T-helper 22 cell (primary cell): ENCODE measurements at regions not wholly inside any gene's neighbourhood (a gene's known extent, or its start where the extent isn't known, plus 50 kb on each side); places are given as distances from the start of the nearest gene placed in this dataset.
"Not testable (repeated sequence)": the region's sequence is repeated elsewhere in the genome, so short reads cannot be mapped to it uniquely, and the experiment has no call there.

ENCODE experiments used
- DNase-seq: peaks from one replicate; pipeline ENCODE4 v3.0.0-alpha.2; 2020; ENCODE audit warnings: low read depth

DNA sequence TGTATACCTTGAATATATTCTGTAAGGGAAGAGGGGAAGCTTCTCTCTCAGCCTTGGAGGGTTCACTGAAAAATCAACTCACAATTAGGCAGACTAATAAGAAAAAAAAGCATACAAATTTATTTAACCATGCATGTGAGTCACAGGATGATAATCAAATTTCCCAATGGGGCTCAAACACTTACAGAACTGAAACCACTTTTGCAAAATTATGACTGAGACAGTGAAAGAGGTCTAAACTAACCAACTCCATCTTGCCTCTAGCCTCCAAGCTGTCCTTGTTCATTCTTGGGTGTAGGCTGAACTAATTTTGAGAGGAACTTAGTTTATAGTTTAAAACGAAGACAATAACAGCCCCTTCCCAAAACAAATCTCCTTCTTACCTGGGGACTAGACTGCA lies 618.3 kb upstream of the AUTS2 start:
- no peak for DNase-seq

DNA sequence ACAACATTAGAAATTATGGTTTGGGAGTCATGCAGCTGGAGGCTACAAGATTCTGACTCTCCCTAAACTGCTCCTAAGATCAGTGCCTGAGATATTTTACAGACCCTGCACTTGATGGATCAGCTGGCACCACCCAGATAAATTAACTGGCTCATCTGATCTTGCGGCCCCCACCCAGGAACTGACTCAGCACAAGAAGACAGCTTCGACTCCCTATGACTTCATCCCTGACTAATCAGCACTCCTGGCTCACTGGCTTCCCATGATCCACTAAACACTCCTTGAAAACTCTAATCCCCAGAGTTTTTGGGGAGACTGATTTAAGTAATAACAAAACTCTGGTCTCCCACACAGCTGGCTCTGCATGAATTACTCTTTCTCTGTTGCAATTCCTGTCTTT lies 617.8 kb upstream of the AUTS2 start:
- DNase-seq, result not testable (repeated sequence)

DNA sequence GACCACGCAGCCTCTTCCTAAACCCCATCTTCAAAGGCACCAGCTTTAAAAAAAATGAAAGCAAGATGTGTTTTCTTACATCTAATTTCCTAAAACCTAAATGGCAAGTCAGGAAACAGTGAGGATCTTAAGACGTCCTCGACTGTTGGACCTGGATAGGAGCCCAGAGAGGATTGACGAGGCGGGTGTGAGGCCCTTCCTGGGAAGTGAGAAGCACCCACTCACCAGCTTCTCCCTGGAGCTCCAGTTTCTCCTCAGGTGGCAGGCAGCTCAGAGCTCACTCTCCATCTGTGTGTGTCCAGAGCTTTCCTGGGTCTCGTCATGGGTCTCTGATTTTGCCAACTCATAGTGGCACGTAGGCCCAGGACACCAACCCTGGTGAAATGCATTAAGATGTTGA lies 614.0 kb upstream of the AUTS2 start:
- no peak for DNase-seq

DNA sequence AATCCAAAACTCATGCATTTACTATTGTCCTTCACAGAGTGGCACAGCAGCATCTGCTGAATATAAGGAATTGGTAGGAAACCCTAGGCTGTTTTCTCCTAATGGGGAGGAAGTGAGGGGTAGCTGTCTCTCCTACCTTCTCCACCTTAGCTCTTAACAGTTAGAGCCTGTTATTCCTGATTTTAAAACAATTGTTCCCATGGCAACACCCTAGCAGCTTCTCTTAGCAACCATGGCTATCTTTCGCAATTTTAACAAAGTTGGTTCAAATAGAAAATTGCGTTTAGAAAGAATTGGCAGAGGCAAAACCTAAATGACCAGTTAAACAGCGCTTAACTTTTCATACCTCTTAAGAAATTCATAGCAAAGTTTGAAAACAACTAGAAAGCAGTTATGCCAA lies 603.4 kb upstream of the AUTS2 start:
- no peak for DNase-seq

DNA sequence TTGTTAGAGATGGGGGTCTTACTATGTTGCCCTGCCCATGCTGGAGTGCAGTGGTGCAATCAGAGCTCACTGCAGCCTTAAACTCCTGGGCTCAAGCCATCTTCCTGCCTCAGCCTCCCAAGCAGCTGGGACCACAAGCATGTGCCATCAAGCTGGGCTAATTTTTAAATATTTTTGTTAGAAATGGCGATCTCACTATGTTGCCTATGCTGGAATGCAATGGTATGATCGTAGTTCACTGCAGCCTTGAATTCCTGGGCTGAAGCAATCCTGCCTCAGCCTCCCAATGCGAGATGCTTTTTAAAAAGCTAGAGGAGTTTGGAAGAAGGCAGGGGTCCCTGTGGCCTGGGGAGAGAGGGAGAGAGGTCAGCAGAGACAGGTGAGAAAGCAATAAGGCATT lies 600.1 kb upstream of the AUTS2 start:
- DNase-seq, result no peak

DNA sequence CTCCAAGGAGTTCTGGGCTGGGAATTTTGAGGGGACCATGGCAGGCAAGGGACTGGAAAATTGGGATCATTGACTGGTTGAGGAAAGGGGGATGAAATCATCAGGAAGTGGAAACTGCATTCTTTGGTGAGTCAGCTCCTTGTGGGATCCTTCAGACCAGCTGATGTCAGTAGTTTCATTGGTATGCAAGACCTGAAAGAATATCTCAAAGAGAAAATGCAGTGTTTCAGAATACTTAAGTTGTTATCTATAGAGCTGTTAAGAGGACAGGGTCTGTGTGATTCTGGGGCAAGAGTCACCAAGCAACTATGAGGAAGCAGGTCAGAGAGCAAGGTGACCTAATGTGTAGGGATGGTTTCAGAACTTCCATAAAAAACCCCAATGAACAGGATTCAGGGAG lies 595.9 kb upstream of the AUTS2 start:
- no peak for DNase-seq

DNA sequence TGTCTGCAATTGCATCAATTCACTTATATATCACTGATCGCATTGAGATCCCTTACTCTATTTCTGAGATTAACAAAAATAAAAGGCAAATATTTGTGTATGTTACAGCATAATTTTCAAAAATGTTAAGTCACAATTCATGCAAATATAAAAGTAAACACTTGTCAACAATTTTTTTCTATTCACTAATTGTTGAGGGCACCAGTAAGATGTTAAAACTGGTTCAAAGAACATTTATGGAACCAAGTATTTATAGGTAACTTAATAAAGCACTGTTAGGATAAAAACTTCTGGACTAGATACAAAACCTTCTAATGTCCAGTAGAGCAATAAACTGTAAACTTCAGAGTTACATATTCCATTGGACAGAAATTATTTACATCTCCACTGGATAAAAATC lies 586.1 kb upstream of the AUTS2 start:
- no peak for DNase-seq

DNA sequence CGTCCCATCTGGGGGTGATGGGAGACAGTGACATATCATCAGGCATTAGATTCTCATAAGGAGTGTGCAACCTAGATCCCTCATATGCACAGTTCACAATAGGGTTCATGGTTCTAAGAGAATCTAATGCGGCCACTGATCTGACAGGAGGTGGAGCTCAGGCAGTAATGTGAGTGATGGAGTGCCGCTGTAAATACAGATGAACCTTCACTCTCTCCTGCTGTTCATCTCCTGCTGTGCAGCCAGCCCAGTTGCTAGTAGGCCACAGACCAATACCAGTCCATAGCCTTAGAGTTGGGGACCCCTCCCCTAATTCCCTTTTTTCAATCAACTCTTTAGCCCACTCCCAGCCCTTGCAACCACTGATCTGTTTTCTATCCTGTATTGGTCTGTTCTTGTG lies 581.1 kb upstream of the AUTS2 start:
- DNase-seq, result no peak

DNA sequence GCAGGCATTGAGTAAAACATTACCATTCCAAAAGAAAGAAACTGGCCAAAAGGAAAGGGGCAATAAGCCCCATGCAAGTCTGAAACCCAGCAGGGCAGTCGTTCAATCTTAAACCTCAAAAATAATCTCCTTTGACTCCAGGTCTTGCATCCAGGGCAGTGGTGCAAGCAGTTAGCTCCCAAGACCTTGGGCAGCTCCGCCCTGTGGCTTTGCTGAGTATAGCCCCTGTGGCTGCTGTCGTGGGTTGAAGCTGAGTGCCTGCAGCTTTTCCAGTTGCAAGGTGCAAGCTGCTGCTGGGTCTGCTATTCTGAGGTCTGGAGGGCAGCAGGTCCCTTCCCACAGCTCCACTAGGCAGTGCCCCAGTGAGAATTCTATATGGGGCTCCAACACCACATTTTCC lies 580.1 kb upstream of the AUTS2 start:
- no peak for DNase-seq

DNA sequence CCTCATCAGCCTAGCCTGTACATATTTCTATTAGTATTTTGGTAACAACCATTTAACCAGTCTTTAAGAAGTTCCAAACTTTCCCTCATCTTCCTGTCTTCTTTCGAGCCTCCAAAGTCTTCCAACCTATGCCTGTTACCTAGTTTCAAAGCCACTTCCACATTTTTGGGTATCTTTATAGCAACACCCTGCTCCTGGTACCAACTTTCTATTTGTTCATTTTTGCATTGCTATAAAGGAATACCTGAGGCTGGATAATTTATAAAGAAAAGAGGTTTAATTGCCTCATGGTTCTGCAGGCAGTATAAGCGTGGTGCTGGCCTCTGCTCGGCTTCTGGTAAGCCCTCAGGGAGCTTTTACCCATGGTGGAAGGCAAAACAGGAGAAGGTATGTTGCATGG lies 578.8 kb upstream of the AUTS2 start:
- DNase-seq, result no peak

DNA sequence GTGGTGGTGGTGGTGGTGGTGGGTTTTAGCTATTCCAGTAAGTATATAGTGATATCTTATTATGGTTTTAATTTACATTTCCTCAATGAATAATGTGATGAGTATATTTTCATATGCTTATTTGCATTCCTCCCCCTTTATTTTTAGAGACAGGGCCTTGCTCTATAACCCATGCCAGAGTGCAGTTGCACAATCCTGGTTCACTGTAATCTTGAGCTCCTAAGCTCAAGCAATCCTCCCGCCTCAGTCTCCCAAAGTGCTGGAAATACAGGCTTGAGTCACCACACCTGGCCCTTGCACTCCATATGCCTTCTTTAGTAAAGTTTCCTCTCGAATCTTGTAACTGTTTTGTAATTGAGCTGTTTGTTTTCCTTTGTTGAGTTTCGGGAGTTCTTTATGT lies 577.7 kb upstream of the AUTS2 start:
- no peak for DNase-seq

DNA sequence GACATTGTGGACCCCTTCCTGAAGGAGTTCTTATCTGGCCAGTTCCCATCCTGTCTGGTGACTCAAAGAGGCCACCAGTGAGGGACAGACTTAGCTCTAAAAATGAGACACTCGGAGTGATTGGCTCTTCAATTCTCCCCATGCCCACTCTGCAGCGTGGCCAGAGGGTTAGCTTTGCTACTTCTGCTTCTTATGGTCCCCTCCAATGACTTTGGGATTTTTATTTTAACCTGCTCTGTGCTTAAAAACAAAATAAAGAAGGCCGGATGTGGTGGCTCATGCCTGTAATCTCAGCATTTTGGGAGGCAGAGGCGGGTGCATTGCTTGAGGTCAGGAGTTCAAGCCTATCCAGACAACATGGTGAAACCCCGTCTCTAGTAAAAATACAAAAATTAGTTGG lies 573.0 kb upstream of the AUTS2 start:
- DNase-seq, result no peak

DNA sequence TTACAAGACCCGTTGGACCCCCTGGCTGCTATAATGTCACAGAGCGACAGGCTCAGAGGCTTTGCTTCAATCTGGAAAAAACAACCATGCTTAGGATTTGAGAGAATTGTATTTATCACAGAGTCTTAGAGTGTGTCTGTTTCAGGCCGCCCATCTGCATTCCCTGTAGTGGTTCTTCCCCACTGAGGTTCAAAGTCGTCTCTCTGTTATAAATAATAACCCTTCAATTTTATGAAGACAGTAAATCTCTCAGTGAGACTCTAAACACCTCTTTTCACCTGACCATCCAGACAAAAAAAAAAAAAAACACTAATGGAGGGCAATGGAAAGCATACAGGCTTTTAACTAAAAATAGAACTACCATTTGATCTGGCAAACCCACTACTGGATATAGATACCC lies 565.4 kb upstream of the AUTS2 start:
- no peak for DNase-seq

DNA sequence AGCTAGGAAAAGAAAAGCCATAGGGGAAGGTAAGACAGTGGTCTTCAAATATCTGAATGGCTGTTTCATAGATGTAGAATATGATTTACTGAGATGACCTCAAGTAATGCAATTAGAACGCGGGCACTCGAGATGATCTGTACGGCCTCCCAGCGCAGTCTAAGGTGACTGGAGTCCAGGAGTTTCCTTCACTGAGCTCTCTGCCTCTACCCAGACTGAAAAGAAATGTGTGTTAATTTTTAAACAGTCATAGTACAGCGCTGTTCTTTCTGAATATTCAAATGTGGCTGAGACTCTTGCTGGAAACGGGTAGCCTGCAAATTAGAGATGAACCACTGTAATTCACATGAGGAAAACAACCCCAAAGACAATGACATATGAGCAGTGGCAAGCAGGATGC lies 562.4 kb upstream of the AUTS2 start:
- DNase-seq, result no peak

DNA sequence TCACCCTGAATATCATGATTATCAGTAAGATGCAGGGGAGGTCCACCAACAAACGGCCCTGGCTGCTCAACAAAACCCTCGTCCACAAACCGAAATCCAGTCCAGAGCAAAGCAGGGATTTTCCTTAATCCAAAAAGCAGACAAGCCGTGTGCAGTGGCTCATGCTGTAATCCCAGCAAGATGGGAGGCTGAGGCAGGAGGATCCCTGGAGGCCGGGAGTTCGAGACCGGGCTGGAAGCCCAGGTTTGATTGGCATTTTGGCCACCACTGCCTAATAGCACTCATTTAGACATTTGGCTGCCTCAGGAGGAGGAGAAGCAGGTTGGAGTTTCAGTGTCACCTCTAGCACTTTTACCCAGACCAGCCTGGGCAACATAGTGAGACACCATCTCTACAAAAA lies 562.0 kb upstream of the AUTS2 start:
- no peak for DNase-seq

DNA sequence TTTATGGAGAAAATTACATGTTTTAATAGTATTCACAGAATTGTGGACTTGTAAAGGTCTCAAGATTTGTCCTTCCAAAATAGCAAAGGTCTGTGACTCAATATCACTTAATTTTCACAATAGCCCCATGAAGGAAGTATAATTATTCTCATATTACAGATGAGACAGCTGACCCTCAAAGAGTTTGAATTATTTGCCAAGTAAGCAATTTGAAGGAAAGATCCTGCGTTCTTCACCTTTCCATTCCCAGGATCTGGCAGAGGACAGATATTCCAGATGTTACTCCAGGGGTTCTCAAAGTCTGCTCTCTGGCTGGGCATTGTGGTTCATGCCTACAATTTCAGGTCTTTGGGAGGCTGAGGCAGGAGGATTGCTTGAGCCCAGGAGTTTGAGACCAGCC lies 559.4 kb upstream of the AUTS2 start:
- DNase-seq, result no peak

DNA sequence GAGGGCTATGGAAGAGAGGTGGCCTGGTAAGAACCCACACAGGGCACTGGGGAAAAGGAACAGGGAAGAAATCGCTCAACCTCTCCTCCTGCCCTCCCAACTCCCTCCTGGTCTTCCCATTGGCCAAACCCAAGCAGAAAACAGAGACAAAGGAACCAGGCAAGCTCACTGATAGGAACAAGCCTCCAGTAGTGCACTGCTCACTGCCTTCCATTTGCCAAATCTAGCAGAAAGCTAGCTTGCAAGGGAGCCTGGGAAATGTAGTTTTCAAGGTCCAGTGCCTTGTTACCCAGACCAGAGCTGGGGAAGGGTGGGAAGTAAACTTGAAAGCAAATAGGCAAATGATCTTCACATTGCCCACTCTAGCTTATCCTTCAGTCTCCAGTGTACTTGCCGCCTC lies 556.1 kb upstream of the AUTS2 start:
- no peak for DNase-seq

DNA sequence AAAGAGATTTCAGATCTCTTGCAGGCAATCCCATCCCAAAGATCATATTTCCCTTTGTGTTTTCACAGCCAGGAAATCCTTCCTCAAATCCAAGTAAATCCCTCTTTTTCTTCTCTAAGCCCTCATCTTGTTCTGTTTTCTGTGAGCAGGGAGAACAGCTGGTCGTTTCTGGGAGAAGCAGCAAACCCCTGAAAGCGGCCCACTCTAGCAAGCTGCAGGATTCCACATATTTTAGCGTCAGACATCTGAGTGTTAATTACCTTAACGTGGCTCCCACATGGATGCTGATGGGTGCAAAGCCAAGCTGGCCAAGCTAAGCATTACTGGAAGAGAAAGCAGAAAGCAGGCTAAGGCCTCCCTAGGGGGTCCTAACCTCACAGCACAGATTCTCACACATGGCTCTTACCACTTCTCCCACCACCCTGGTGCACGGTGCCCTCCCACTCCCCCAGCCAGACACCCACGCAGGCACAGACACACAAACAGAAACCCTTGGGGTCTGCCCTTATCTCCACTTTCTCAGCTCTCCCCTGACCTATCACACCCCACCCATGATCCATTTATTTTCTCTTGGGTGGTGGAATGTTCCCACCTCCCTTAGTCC lies 551.0 kb upstream of the AUTS2 start:
- DNase-seq, result no peak

DNA sequence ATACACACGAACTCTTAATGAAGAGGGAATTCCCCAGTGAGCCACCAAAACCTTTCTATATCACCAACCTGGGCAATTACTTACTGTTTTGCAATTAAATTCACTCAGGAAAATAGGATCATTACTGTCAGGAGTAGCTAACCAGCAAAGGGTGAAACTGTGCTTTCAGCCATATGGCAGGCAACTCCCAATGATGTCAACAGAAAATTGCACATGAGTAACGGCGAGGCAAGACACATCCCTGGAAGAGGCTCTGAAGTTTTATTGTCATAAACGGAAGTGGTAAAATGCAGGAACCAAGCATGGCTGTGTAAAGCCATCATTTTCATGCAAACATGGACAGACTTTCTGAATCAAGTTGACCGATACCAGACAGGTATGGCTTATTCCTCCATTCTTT lies 548.9 kb upstream of the AUTS2 start:
- DNase-seq, result no peak

DNA sequence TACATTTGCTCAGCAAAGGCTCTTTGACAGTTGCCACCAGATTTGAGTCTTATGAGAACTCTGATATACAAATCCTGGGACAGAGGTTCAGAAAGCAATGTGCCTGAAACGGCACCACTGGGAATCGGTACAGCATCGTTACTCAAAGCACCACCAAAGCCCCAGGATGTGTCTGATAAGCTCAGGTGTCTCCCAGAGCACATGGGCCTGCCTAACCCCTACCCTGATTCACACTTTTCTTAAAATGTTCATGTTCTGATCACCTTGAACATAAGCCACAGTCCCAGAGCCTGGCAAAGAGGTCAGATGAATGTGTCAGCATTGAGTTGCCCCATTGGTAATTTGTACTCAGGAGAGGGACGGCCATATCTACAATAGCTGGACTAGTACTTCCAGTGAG lies 545.8 kb upstream of the AUTS2 start:
- no peak for DNase-seq

DNA sequence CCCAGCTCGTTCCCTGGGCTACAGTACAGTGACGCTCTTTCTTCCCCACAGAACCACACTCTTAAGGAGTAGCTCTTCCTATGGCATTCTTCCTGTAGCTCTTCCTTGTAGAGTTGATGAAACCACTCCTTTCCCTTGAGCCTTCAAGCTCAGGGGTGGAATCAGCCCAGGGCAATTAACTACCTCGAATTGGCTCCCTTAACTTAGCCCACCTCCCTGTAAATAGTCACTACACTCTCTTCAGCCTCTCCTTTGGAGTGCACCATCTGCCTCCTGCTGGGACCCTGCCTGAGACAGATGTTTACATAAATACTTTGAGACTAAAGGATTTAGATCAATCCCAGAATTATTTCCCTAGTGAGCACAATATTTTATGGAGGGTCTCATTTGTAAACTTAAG lies 537.8 kb upstream of the AUTS2 start:
- DNase-seq, result no peak

DNA sequence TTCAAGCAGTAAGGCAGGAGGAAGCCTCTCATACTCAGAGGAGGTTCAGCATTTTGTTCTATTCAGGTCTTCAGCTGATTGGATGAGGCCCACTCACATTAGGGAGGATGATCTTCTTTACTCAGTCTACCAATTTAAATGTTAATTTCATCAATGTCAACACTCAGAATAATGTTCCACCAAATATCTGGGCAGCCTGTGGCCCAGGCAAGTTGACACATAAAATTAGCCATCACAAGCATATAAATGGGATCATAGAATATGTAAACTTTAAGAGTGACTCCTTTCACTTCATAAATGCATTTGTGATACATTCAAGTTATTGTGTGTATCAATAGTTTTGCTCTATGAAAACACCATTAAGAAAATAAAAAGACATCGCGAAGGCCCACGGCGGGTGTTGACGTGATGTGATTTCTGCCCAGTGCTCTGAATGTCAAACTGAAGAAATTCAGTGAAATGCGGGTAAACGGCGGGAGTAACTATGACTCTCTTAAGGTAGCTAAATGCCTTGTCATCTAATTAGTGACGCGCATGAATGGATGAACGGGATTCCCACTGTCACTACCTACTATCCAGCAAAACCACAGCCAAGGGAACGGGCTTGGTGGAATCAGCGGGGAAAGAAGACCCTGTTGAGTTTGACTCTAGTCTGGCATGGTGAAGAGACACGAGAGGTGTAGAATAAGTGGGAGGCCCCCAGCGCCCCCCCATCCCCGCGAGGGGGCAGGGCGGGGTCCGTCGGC lies 536.1 kb upstream of the AUTS2 start:
- DNase-seq, result no peak

DNA sequence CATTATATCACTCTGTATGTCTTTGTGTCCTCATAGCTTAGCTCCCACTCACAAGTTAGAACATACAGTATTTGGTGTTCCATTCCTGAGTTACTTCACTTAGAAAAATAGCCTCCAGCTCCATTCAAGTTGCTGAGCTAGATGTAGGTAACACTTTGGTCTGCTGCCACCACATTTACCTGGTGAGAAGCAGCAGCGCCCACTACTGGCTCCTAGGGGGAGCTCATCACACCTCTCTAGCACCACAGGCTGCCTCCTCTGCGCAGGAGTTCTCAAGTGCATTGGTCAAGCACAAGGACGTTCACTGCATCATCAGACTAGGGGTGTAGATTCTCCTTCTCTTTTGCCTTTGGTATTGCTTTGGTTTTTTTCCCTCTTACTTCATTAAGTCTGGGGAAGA lies 530.9 kb upstream of the AUTS2 start:
- DNase-seq, result no peak

DNA sequence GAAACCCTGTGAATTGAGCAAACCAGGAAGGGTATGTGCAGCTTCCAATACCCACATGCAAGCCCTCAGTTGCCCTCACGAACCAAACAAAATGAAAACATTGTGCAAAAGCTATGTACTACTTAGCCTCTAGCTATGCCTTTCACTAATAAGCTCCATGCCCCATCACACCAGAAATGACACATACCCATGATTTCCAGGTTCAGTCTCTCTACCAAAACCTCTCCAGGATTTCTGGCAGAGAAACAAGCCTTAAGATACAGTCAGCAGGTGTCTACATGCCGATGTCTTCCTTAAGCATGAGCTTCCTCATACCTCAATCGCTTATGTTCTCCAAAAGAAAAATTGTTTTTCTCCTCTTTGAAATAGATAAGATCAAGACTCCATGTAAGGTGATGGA lies 527.8 kb upstream of the AUTS2 start:
- no peak for DNase-seq
